ENCODE measurements at regions not wholly inside any gene's neighbourhood (a gene's known extent, or its start where the extent isn't known, plus 50 kb on each side); places are given as distances from the start of the nearest gene placed in this dataset.

- no peak for TF ChIP-seq CTCF (IDR thresholded peaks at IDR 0.05)
- no peak for TF ChIP-seq POLR2A (IDR thresholded peaks at IDR 0.05)
Observed at GRCh38 chr6:97632341-97632740, 349.3 kb upstream of the MMS22L start.
